C1 segment of cervical spinal cord (tissue), 14 donors: ENCODE measurements at regions not wholly inside any gene's neighbourhood (a gene's known extent, or its start where the extent isn't known, plus 50 kb on each side); places are given as distances from the start of the nearest gene placed in this dataset.
"Not testable (repeated sequence)": the region's sequence is repeated elsewhere in the genome, so short reads cannot be mapped to it uniquely, and the experiment has no call there.

ENCODE experiments used
- DNase-seq, 14 donors: peaks; one replicate each; lab custom pipeline; 2025; lab: John Stamatoyannopoulos, UW

DNA sequence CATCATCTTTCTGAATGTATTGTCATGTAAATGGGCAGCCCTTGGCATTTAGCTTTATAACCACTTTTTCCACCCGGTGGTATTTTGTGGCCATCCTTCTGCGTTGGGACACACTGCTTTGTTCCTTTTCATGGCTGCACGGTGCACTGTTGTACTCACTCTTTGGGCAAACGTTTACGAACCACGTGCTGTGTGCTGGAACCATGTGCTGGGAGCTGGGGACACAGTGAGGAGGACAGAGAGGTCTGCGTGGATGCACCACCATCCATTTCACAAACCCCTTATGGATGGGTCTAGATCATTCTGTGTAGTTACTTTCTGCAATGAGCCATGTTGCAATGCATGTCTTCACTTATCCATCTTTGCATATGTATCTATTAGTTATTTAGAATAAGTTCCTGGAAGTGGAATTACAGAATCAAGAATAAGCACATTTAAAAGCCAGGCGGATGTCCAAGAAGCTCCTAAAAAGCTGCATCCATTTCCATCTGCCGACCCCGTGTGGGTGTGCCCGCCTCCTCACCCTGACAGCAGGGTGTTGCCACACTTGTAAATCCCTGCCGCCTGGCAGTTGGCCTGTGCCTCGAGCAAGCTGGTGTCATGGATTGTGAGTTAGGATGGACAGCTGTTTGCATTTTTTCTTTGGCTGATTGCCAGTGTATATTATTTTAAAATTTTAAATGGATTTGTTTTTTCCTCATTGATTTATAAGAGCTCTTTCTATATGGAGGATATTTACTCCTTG, 183.8 kb downstream of the LAT start:
- not testable (repeated sequence) for DNase-seq

DNA sequence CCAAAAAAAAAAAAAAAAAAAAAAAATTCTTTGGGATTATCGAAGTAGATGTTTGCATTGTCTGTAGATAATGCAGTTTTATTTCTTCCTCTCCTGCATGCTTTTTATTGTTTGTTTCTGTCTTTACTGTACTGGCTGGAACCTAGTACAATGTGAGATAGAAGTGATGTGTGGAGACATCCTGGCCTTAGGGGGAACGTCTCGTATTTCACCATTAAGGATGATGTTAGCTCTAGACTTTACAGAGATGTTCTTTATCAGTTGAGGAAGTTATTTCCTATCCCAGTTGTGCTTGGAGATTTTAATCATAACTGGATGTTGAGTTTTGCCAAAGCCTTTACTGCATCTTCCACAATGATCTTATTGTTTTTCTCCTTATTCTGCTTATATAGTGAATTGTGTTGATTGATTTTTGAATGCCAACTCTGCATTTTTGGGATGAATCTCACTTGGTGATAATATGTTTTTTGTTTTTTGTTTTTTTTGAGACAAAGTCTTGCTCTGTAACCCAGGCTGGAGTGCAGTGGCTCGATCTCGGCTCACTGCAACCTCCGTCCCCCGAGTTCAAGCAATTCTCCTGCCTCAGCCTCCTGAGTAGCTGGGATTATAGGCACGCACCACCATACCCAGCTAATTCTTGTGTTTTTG, 179.7 kb downstream of the LAT start:
- not testable (repeated sequence) for DNase-seq

DNA sequence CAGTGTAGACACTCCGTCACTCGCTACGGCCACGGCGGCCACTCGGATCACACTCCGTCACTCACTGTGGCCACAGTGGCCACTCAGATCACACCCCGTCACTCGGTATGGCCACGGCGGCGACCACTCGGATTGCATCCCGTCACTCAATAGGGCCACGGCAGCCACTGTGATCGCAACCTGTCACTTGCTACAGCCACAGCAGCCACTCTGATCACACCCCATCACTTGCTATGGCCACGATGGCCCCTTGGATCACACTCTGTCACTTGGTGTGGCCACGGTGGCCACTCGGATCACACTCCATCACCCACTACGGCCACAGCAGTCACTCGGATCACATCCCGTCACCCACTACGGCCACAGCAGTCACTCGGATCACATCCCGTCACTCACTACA, 175.3 kb downstream of the LAT start:
- DNase-seq = not testable (repeated sequence)

DNA sequence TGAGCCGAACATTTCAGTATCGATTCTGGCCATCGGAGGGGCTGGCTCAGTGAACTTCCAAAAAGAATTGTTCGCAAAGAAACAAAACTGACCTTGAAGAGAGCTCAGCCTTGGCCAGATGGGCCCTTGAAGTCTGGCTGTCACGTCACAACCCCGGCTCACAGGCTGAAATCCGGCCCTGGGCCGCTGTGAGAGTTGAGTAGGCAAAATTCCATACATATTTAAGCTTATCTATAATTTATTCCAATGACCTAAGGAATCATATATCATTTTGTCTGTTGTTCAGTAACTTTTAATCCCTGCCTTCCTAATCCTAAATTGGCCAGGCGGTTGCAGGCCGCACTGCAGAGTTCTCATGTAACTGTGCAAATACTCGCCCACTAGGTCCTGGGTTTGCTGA, 174.8 kb downstream of the LAT start:
- not testable (repeated sequence) for DNase-seq

DNA sequence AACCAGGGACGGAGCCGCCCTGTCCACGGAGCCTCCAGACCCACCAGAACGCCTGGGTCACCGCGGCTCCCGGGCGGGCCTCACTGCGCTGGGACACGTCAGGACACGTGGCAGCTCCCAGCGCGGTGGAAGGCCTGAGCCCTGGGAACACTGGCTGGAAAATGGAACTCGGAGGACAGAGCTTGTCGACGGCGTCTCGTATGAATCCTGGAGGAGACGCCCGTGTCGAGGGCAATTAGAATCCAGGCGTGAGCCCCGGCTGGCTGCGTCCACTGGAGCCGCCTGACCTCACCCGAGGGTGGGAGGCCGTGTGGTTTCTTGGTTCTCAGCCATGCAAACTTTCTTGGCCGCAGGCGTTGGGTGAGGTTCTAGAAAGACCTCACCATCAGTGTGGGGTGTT, 173.9 kb downstream of the LAT start:
- no peak for DNase-seq

DNA sequence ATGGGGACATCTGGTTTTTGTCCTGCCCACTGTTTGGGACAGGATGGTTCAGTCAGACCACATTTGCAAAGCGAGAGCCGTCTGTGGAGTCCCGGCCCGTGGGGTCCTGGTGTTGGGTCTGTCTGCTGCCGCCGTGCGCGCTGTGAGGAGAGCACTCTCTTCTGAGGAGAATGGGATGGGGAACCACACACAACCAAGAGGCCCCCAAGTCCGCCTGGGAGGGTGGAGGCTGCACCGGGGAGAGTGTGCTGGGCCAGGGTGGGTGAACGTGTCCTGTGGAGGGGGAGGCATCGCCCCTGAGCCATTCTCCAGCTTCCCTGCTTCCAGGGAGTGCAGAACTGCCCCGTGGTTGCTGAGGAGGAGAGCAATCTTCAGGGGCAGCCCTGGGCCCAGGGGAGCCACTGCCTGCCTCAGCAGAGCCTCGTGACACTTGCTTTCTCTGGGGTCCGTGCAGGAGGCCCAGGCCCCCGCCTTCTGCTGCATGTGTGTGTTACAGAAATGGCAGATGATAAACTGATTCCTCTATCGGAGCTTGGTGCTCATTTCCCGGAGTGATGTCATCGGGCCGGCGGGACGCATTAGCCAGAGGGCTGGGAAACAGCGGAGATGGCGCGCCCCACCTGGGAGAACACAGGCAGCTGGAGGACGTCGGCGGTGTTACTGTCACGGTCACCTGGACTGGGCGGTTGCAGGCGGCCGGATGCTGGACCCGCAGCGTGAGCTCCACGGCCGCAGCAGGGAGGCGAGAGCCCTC, 173.4 kb downstream of the LAT start:
- DNase-seq = not testable (repeated sequence)

DNA sequence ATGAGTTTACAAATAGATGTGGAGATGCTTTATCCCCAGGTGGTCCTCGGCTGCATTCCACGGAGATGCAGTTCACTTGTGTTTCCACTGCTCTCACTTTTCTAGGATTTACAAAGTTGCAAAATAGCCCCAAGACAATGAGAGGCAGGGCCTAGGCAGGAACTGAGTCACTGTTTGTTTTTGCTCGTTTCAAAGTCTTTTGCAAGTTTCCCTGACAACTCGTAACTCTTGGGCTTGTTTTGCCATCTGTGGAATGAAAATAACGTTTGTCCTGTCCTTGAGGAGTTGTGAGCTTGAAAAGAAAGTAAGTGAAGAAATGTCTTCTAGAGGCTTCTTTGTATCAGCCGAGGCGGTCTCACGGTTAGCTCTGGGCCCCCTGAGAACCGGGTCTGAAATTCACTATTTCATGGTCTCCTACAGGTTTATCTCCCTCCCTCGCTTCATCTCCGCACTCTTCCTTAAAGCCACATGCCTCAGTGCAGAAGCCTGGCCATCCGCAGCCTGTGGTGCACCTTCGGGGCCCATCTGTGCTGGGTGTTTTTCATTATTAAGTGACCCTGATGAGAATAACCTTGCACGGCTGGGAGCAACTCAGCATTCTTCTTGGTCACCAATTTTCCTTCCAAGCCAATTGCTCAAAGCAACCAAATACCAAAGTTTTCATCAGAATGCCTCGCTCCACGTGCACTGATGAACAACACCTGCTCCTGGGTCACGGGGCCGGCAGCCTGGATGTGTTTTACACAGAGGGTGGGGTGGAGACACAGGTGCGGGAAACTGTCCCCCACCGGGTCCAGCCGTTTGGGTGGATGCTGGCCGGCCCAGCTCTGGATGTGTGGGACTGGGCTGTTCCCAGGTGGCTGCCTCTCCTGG, 172.4 kb downstream of the LAT start:
- DNase-seq = not testable (repeated sequence)

DNA sequence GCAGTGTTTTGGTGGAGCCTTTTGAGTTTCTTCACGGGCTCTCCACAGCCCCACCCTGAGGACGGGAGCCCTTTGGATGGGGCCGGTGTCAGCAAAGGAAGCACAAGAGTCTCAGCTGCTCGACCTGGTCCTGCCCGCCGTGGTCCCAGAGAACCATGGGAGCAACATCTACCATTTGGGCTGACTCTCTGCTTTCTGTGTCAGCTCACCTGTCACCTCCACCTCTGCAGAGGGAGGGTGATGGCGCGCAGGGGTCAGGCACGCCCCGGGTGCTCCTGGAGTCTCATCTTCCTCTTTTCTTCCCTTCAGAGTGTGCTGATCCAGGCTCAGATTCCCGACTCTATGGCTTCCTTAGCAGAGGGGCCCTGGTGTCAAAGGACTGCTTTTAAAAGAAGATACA, 171.7 kb downstream of the LAT start:
- DNase-seq = no peak

DNA sequence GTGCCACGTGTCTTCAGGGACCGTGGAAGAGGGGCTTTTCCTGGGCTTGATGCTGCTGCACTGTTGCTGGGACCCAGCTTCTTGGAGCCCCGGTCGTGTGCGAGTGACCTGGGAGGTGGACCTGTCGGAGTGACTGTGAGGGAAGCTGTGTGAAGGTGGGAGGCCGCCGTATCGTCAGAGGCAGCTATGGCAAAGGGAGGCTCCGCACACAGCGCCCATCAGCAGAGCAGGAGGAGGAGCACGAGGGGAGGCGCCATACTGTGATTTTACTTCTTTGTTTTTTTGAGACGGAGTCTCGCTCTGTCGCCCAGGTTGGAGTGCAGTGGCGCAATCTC, 171.0 kb downstream of the LAT start:
- DNase-seq = not testable (repeated sequence)

DNA sequence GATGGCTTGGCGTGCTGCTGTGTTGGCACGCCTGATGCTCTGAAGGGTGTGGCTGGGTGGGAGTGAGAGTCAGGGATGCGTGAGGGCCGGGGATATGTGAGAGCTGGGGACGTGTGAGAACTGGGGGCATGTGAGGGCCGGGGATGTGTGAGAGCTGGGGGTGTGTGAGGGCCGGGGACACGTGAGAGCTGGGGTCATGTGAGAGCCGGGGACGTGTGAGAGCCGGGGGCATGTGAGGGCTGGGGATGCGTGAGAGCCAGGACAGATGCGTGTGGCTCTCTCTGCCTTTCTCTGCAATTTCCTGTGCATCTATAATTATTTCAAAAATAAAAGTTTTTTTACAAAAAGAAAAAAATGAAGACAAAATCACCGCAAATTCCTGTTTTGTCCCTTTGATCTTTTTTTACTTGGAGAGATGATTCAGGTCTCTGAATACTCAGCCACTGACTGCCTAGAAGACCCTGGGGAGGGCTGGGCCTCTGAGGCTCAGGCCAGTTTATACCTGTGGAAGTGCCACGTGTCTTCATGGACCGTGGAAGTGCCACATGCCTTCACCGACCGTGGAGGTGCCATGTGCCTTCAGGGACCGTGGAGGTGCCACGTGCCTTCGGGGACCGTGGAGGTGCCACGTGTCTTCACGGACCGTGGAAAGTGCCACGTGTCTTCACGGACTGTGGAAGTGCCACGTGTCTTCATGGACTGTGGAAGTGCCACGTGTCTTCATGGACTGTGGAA, 170.4 kb downstream of the LAT start:
- DNase-seq = not testable (repeated sequence)

DNA sequence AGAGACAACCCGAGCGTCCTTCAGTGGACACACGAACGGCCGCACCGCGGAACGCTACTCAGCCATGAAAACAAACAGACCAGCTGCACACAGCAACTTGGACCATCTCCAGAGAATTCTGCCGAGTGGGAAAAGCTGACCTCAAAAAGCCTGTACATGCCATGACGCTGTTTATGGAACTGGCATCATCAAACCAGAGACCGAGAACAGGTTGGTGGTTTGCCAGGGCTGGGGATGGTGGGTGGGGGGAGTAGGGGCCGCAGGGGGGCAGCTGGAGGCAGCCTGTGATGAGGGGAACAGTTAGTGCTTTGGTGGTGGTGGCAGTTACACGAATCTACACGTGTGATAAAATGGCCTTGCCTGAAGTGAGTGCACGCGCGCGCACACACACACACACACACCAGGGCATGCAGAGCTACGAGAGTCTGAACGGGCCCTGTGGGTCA, 169.8 kb downstream of the LAT start:
- DNase-seq = no peak

DNA sequence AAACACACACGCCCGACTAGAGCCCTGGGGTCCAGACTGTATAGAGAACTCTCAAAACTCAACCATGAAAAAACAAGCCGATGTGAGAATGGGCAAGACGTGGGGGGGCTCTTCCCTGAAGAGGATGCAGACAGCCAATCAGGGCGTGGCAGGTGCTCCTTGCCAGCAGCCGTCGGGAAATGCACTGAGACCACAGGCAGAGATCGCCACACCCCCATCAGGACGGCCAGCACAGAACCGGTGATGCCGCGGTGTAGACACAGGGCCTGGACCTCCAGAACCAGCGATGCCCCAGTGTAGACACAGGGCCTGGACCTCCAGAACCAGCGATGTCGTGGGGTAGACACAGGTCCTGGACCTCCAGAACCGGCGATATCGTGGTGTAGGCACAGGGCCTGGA, 169.2 kb downstream of the LAT start:
- DNase-seq = no peak

DNA sequence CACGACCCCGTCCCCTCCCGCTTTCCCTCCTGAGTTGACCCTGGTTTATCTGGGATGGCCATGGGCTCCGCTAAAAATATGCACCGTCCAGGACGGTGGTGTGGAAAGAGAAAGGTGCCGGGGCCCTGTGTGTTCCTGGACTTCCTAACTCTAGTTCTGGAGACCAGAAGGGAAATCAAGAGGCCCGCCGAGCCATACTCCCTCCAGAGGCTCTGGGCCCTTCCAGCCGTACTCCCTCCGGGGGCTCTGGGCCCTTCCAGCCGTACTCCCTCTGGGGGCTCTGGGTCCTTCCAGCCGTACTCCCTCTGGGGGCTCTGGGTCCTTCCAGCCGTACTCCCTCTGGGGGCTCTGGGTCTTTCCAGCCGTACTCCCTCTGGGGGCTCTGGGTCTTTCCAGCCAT, 168.5 kb downstream of the LAT start:
- not testable (repeated sequence) for DNase-seq

DNA sequence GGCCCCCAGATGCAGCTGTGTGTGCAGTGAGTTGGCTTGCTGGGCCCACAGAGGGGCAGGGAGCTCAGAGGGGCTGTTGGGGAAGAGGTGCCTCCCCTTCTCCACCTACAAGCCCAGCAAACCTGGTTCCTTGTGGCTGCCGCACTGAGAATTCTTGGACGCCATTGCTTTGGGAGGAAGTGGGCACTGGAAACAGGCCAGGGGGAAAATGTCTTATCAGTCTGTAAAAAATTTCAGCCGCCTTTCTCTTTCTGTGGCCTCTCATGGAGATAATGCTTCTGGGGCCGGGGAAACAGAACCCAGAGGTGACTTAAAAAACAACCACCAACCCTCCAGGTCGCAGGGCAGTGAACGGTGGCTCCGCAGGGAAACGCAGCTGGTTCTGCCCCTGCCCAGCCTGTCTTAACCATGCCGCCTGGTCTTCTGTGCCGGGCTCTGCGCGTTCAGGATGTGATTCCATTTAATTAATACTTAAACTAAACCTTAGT, 167.7 kb downstream of the LAT start:
- DNase-seq = not testable (repeated sequence)

DNA sequence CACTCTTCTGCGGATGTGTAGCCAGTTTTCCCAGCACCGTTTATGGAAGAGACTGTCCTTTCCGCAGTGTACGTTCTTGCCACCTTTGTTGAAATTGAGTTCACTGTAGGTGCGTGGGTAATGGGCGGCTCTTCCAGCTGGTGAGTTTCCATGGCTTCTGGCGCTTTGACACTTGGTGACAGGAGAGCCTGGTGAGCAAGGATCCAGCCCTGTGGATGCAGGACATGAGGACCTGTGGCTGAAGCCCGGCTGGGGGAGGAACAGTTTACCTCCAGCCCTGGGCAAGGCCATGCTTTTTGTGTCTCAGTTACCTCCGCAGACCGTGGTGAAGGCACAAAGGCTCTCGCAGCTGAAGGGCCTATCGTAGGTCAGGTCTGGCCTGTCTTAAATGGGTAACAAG, 166.5 kb downstream of the LAT start:
- no peak for DNase-seq

DNA sequence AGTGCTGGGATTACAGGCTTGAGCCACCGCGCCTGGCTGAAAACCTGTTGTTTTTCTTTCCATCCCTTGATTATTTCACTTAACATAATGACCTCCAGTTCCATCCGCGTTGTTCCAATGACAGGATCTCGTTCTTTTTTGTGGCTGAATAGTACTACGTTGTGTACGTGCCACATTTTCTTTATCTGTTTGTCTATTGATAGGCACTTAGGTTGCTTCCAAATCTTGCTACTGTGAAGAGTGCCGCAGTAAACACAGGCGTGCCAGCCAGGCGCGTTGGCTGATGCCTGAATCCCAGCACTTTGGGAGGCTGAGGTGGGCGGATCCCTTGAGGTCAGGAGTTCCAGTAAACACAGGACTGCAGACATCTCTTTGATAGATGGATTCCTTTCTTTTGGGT, 165.1 kb downstream of the LAT start:
- DNase-seq = not testable (repeated sequence)

DNA sequence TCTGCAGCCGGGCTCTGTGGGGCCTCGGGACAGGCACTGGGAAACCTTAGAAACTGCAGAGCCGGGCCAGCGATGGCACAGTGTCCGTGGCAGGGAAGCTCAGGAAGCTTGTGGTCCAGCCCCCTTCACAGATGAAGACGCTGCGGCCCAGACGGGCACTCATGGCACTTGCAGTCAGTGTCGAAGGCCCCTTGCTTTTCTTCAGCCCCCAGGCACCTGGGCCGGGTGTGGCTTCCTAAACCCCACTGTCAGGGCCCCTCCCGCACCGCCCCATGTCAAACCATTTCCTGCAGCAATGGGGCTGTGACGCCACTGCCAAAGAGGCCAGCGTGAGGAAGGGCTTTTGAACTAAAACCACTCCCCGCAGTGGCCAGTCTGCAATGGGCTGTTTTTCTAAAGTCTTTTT, 164.0 kb downstream of the LAT start:
- no peak for DNase-seq

DNA sequence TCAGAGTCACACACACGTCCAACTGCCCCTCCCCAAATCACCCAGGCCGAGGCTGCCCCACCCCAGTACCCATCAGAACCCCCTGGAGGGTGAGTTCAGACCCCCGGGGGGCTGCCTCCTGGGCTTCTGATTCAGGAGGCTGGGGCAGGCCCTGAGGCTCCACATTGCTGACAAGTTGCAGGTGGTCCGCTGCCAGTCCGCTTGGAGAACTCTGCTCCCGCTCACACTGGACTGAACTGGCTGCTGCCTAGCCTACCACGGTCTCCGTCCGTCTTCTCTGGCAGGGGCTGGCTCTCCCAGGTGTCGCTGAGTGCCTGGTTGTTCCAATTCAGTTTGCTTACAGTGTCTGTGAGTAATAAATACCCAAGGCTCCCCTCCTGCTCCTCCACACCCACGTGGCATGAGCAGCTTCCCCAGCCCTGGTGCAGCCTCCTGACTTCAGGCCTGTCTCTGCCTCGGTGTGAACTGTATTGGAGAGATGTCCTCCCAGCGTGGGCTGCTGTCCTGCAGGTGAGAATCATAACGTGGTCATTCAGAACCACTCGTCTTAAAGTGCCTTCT, 163.4 kb downstream of the LAT start:
- no peak for DNase-seq

DNA sequence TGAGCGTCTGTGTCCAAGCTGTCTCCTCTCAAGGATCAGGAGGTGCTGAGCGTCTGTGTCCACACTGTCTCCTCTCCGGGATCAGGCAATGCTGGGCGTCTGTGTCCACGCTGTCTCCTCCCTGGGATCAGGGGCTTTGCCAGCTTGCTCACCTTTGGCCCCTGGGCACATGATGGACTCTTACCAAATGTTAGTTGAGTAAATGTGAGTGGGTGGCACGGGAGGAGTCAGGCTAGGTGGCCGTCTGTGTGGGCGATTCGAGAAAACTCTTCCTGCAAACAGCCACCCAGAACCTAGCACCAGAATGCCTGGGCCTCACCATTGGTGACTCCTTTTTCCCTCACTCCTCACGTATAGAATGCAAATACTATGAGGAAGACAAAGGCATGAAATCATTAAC, 162.9 kb downstream of the LAT start:
- not testable (repeated sequence) for DNase-seq
